ENCODE measurements at regions not wholly inside any gene's neighbourhood (a gene's known extent, or its start where the extent isn't known, plus 50 kb on each side); places are given as distances from the start of the nearest gene placed in this dataset.

- no peak for TF ChIP-seq CTCF (IDR thresholded peaks at IDR 0.05; ENCODE audit: low read depth, low read length, poor library complexity, severe bottlenecking)
- TF ChIP-seq EZH2phosphoT487 (IDR thresholded peaks at IDR 0.05; ENCODE audit: borderline replicate concordance, low read length) = no peak
Observed at GRCh38 chr14:58722441-58722840, 84.7 kb downstream of the DACT1 start.

Measured in DOHH2 (cell line).